GM12892 (cell line): ENCODE measurements at regions not wholly inside any gene's neighbourhood (a gene's known extent, or its start where the extent isn't known, plus 50 kb on each side); places are given as distances from the start of the nearest gene placed in this dataset.

ENCODE experiments used
- POLR2A ChIP-seq: IDR thresholded peaks from 2 replicates; pipeline ENCODE4 v1.6.1; 2011; ENCODE audit warnings: low read depth, low read length, control low read depth
- POLR2AphosphoS5 ChIP-seq: IDR thresholded peaks from 2 replicates; pipeline ENCODE4 v1.6.1; 2011; ENCODE audit warnings: low read depth, low read length, control low read depth

GRCh38 chr5:160922311-160922710, 70.3 kb upstream of the ATP10B start:
- TF ChIP-seq POLR2A (no peak), POLR2AphosphoS5 (no peak)
